ENCODE measurements at regions not wholly inside any gene's neighbourhood (a gene's known extent, or its start where the extent isn't known, plus 50 kb on each side); places are given as distances from the start of the nearest gene placed in this dataset.

DNA sequence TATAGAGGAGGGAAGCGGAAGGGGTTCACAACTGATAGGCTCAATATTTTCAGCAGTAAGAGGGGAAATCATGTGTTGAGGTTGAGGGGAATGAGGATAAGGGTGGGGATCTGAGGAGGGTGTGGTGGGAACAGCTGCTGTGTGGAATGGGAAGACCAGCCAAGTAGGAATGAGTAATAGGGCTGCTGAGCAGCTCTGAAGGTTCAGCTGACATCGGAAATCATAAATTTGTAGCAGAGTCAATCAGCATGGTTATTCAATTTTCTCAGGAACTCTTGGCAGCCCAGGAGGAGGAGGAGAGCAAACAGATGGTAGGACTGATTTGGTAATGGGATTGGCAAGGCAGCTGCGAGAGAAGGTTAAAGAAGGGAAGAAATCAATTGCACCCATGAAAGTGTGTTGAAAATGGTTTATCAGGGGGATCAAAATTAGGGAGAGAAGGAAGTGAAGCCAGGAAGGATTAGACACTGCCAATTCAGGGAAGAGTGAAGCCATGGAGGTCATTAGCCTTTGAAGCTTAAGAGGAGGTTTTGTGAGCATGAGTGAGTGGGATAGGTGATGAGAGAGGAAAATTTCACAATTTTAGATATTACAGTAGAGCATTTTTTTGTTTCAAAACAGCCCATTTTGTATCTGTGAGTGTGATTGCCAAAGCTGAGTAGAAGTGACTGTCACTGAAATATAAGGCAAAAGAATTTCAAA is 82.6 kb downstream of the PCDH7 start:
- no peak overlapping the region for H3K4me2 ChIP-seq (ENCODE audit: low read length)
- H3K4me1 ChIP-seq (ENCODE audit: insufficient read depth, low read length, poor library complexity, severe bottlenecking) = no peaks in the 10 kb centered on the region
- BruUV-seq (replicated peaks) = no TSS peak
- H3K4me3 ChIP-seq (ENCODE audit: low read depth, low read length, poor library complexity, severe bottlenecking) = no peak overlapping the region
- H4K20me1 ChIP-seq (ENCODE audit: insufficient read depth, low read length) = no peaks in the 10 kb centered on the region
- ChIA-PET POLR2A (no interaction called here), CTCF (ENCODE audit: unreplicated experiment) (no interaction called here)
- no peaks in the 10 kb centered on the region for H3K79me2 ChIP-seq (ENCODE audit: insufficient read depth, low read depth, low read length)
- H2AFZ ChIP-seq (ENCODE audit: low read length) = no peak overlapping the region
- H3K27ac ChIP-seq (ENCODE audit: low read depth, low read length, poor library complexity, severe bottlenecking) = no peak overlapping the region
- H3K9me2 ChIP-seq (ENCODE audit: insufficient read depth, low read length) = no peaks in the 10 kb centered on the region
- intact Hi-C loops (cut with micrococcal nuclease; ENCODE audit: unreplicated experiment) = no loop called here
- no peaks in the 10 kb centered on the region for H3K36me3 ChIP-seq (ENCODE audit: insufficient read depth, low read length)
- no peak for DNase-seq (ENCODE audit: low spot score)
- H3K9me3 ChIP-seq (ENCODE audit: low read length) = no peaks in the 10 kb centered on the region
- TF ChIP-seq, protein P1, sequence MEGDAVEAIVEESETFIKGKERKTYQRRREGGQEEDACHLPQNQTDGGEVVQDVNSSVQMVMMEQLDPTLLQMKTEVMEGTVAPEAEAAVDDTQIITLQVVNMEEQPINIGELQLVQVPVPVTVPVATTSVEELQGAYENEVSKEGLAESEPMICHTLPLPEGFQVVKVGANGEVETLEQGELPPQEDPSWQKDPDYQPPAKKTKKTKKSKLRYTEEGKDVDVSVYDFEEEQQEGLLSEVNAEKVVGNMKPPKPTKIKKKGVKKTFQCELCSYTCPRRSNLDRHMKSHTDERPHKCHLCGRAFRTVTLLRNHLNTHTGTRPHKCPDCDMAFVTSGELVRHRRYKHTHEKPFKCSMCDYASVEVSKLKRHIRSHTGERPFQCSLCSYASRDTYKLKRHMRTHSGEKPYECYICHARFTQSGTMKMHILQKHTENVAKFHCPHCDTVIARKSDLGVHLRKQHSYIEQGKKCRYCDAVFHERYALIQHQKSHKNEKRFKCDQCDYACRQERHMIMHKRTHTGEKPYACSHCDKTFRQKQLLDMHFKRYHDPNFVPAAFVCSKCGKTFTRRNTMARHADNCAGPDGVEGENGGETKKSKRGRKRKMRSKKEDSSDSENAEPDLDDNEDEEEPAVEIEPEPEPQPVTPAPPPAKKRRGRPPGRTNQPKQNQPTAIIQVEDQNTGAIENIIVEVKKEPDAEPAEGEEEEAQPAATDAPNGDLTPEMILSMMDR (conservative IDR thresholded peaks at IDR 0.05; ENCODE audit: low read length) = no peak
- TF ChIP-seq EZH2phosphoT487 (IDR thresholded peaks at IDR 0.05; ENCODE audit: borderline replicate concordance, low read depth, low read length) = no peak

DNA sequence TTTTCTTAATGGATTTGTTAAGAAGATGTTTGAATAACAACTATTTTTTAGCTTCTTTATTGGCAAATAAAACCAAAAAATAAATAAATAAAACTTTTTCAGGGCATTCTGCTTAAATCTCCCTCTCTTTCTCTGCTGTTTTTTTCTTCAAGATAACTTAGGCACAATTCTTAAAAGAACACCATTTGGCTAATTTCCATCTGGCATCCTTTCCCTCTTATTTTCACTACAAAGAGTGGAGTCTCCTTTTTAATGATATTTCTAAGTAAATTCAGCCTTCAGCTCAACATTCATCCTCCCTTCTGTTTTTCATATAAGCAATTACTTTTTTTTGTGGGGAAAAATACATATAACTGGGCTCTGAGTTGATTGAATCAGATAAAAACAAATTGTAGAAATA is 88.1 kb downstream of the PCDH7 start:
- BruUV-seq (replicated peaks) = no TSS peak
- Histone ChIP-seq H3K4me3 (ENCODE audit: low read depth, low read length, poor library complexity, severe bottlenecking) (no peak overlapping the region), H3K9me3 (ENCODE audit: low read length) (no peaks in the 10 kb centered on the region), H4K20me1 (ENCODE audit: insufficient read depth, low read length) (no peaks in the 10 kb centered on the region), H3K4me1 (ENCODE audit: insufficient read depth, low read length, poor library complexity, severe bottlenecking) (no peaks in the 10 kb centered on the region), H3K36me3 (ENCODE audit: insufficient read depth, low read length) (no peaks in the 10 kb centered on the region), H2AFZ (ENCODE audit: low read length) (no peak overlapping the region), H3K9me2 (ENCODE audit: insufficient read depth, low read length) (no peaks in the 10 kb centered on the region), H3K4me2 (ENCODE audit: low read length) (no peak overlapping the region), H3K79me2 (ENCODE audit: insufficient read depth, low read depth, low read length) (no peaks in the 10 kb centered on the region), H3K27ac (ENCODE audit: low read depth, low read length, poor library complexity, severe bottlenecking) (no peak overlapping the region)
- no peak for DNase-seq (ENCODE audit: low spot score)
- intact Hi-C loops (cut with micrococcal nuclease; ENCODE audit: unreplicated experiment) = no loop called here
- POLR2A ChIA-PET = no interaction called here
- CTCF ChIA-PET (ENCODE audit: unreplicated experiment) = no interaction called here
- TF ChIP-seq, protein P1 (conservative IDR thresholded peaks at IDR 0.05; ENCODE audit: low read length) = no peak
- TF ChIP-seq EZH2phosphoT487 (IDR thresholded peaks at IDR 0.05; ENCODE audit: borderline replicate concordance, low read depth, low read length) = no peak

DNA sequence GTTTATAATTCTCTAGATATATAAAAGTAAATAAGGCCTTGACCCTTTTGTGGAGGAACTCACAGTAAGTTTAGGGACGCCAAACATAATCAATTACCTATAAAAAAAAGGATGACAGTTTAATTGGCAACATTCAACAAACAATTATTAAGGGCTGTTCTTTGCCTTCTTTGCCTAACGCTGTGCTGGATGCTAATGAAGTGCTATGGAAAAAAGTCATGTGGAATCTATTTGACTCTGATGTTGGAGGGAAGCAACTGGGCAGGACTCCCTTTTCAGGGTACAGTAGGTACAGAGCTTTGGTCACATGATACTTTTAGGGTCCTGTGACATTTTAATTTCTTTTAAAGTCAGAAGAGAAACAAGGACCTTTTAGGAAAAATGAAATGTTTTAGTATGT is 91.1 kb downstream of the PCDH7 start:
- POLR2A ChIA-PET = no interaction called here
- Histone ChIP-seq H2AFZ (ENCODE audit: low read length) (no peak overlapping the region), H3K4me3 (ENCODE audit: low read depth, low read length, poor library complexity, severe bottlenecking) (no peak overlapping the region), H3K27ac (ENCODE audit: low read depth, low read length, poor library complexity, severe bottlenecking) (no peak overlapping the region), H3K9me2 (ENCODE audit: insufficient read depth, low read length) (no peaks in the 10 kb centered on the region), H3K36me3 (ENCODE audit: insufficient read depth, low read length) (no peaks in the 10 kb centered on the region), H4K20me1 (ENCODE audit: insufficient read depth, low read length) (no peaks in the 10 kb centered on the region), H3K9me3 (ENCODE audit: low read length) (no peaks in the 10 kb centered on the region), H3K4me2 (ENCODE audit: low read length) (no peak overlapping the region), H3K4me1 (ENCODE audit: insufficient read depth, low read length, poor library complexity, severe bottlenecking) (no peaks in the 10 kb centered on the region), H3K79me2 (ENCODE audit: insufficient read depth, low read depth, low read length) (no peaks in the 10 kb centered on the region)
- CTCF ChIA-PET (ENCODE audit: unreplicated experiment) = no interaction called here
- intact Hi-C loops (cut with micrococcal nuclease; ENCODE audit: unreplicated experiment) = no loop called here
- BruUV-seq (replicated peaks) = no TSS peak
- no peak for TF ChIP-seq EZH2phosphoT487 (IDR thresholded peaks at IDR 0.05; ENCODE audit: borderline replicate concordance, low read depth, low read length)
- TF ChIP-seq, protein P1 (conservative IDR thresholded peaks at IDR 0.05; ENCODE audit: low read length) = no peak
- no peak for DNase-seq (ENCODE audit: low spot score)
